GM12878 (cell line): ENCODE measurements at regions not wholly inside any gene's neighbourhood (a gene's known extent, or its start where the extent isn't known, plus 50 kb on each side); places are given as distances from the start of the nearest gene placed in this dataset.

Source experiments
- ATAC-seq: fragments of 200-7000 bp; cut with Tn5 transposase; 3 replicates; pipeline ENCODE4 v1.9.1; 2020; ENCODE audit warnings: mild to moderate bottlenecking, moderate library complexity
- BruUV-seq: library from RNA; stranded (reverse); fragments of 400-500 nt; replicated peaks from 2 replicates; lab custom pipeline; 2021; lab: Mats Ljungman, UMichigan
- CTCF ChIA-PET: fragments of 300-600 bp; sonication (Branson Sonifier 250); formaldehyde crosslinking; extraction: SDS; loops from one replicate; lab custom pipeline; 2021; ENCODE audit warnings: inconsistent platforms; lab: Yijun Ruan, JAX
- POLR2A ChIA-PET: fragments of 350-600 bp; formaldehyde crosslinking; extraction: SDS; loops from one replicate; lab custom pipeline; 2021; ENCODE audit warnings: inconsistent platforms; lab: Charles Lee
- RAD21 ChIA-PET: fragments of 300-600 bp; sonication (Branson Sonifier 250); formaldehyde crosslinking; loops from one replicate; lab custom pipeline; 2023; ENCODE audit warnings: antibody characterized with exemption; ENCODE audit not compliant: unreplicated experiment; lab: Charles Lee
- SMC1A ChIA-PET: fragments of 300-600 bp; sonication (Branson Sonifier 250); formaldehyde crosslinking; loops from one replicate; lab custom pipeline; 2023; ENCODE audit not compliant: unreplicated experiment, uncharacterized antibody; lab: Charles Lee
- DNase-seq: peaks from one replicate; pipeline ENCODE4 v3.0.0-alpha.2; 2011; ENCODE audit warnings: low read depth, low spot score
- FAIRE-seq: peaks from 3 replicates; lab custom pipeline; 2011; peaks lifted over from hg19 to GRCh38; lab: Jason Lieb, UNC
- H2AFZ ChIP-seq: 2 replicates; pipeline ENCODE4 v1.6.0; 2011; ENCODE audit warnings: low read depth, low read length, control low read depth; ENCODE audit not compliant: control insufficient read depth
- H3K27ac ChIP-seq: 2 replicates; pipeline ENCODE4 v1.5.1; 2011; ENCODE audit warnings: control low read depth; ENCODE audit not compliant: control insufficient read depth, insufficient read depth
- H3K27me3 ChIP-seq, 2 experiments: replicated peaks in 1 of 2; 2 replicates each; pipeline versions ENCODE4 v1.6.0 to v1.6.1; 2011; ENCODE audit warnings: low read length in 1 of 2; ENCODE audit not compliant: control insufficient read depth in 2 of 2, insufficient read depth in 2 of 2
- H3K36me3 ChIP-seq, 2 experiments: 2 replicates each; pipeline ENCODE4 v1.5.1; 2011; ENCODE audit warnings: low read length in 1 of 2; ENCODE audit not compliant: control insufficient read depth in 2 of 2, insufficient read depth in 2 of 2
- H3K4me1 ChIP-seq: 2 replicates; pipeline ENCODE4 v1.6.1; 2011; ENCODE audit warnings: mild to moderate bottlenecking, low read length, moderate library complexity, mixed read lengths; ENCODE audit not compliant: control insufficient read depth, insufficient read depth
- H3K4me2 ChIP-seq: 2 replicates; pipeline ENCODE4 v1.6.0; 2011; ENCODE audit warnings: control low read depth; ENCODE audit not compliant: control insufficient read depth, insufficient read depth
- H3K4me3 ChIP-seq: fragments of 200-600 bp; sonication (generic); 2 replicates; pipeline ENCODE4 v1.5.1; 2016
- H3K79me2 ChIP-seq: 2 replicates; pipeline ENCODE4 v1.6.0; 2011; ENCODE audit warnings: low read length; ENCODE audit not compliant: control insufficient read depth, insufficient read depth
- H3K9ac ChIP-seq: 2 replicates; pipeline ENCODE4 v1.8.0; 2011; ENCODE audit warnings: low read length, control low read depth, mixed read lengths; ENCODE audit not compliant: control insufficient read depth, insufficient read depth
- H3K9me3 ChIP-seq: replicated peaks from 3 replicates; pipeline ENCODE4 v1.5.1; 2011; ENCODE audit warnings: mild to moderate bottlenecking, low read length; ENCODE audit not compliant: control insufficient read depth, insufficient read depth
- H4K20me1 ChIP-seq: 2 replicates; pipeline ENCODE4 v1.6.0; 2011; ENCODE audit not compliant: control insufficient read depth, insufficient read depth
- GABPA ChIP-seq: IDR thresholded peaks from 2 replicates; pipeline ENCODE4 v1.6.1; 2014; ENCODE audit warnings: antibody characterized with exemption, low read depth, mild to moderate bottlenecking, inconsistent platforms
- HDAC6 ChIP-seq: fragments of 200-600 bp; sonication (generic); IDR thresholded peaks from one replicate; pipeline ENCODE4 v1.8.0; 2017; ENCODE audit warnings: antibody characterized with exemption; ENCODE audit not compliant: unreplicated experiment
- HDGF ChIP-seq: fragments of 450-650 bp; IDR thresholded peaks from 2 replicates; pipeline ENCODE4 v1.6.1; 2016; ENCODE audit warnings: antibody characterized with exemption
- MTA3 ChIP-seq: IDR thresholded peaks from 2 replicates; pipeline ENCODE4 v1.6.1; 2012; ENCODE audit warnings: low read length, inconsistent platforms, borderline replicate concordance
- NR2C1 ChIP-seq: fragments of 450-650 bp; IDR thresholded peaks from 2 replicates; pipeline ENCODE4 v1.6.1; 2017; ENCODE audit warnings: antibody characterized with exemption, mild to moderate bottlenecking, moderate library complexity
- NRF1 ChIP-seq: conservative IDR thresholded peaks from 2 replicates; pipeline ENCODE4 v1.6.1; 2011; ENCODE audit warnings: mild to moderate bottlenecking, low read depth, low read length, improper control_type of control experiment
- RAD21 ChIP-seq: IDR thresholded peaks from 2 replicates; pipeline ENCODE4 v1.6.1; 2011; ENCODE audit warnings: mild to moderate bottlenecking, low read depth, low read length, moderate library complexity; ENCODE audit not compliant: insufficient read depth
- RAD51 ChIP-seq: fragments of 450-650 bp; IDR thresholded peaks from 2 replicates; pipeline ENCODE4 v1.6.1; 2016; ENCODE audit warnings: moderate library complexity, mild to moderate bottlenecking, inconsistent platforms
- SRF ChIP-seq, 2 experiments: IDR thresholded peaks; 2 replicates each; pipeline ENCODE4 v1.6.1; 2011; ENCODE audit warnings: low read depth in 2 of 2, low read length in 2 of 2, mild to moderate bottlenecking in 1 of 2, moderate library complexity in 1 of 2
- SUZ12 ChIP-seq: fragments of 200-600 bp; sonication (generic); IDR thresholded peaks from one replicate; pipeline ENCODE4 v1.6.1; 2018; ENCODE audit warnings: antibody characterized with exemption, mild to moderate bottlenecking; ENCODE audit not compliant: unreplicated experiment
- ZBTB11 ChIP-seq: fragments of 450-650 bp; formaldehyde crosslinking; IDR thresholded peaks from 2 replicates; pipeline ENCODE4 v1.5.0; 2022; ENCODE audit warnings: mild to moderate bottlenecking, missing genetic modification characterization
- ZNF217 ChIP-seq: fragments of 450-650 bp; IDR thresholded peaks from 2 replicates; pipeline ENCODE4 v1.6.1; 2017; ENCODE audit warnings: antibody characterized with exemption, mild to moderate bottlenecking
- WGBS: methylation state at CpG from one replicate; pipeline ENCODE4 v1.1.6; 2016; ENCODE audit warnings: low lambda C conversion rate; ENCODE audit not compliant: insufficient replicate concordance, insufficient coverage; ENCODE audit errors: missing lambda C conversion rate; 5-methylcytosine and 5-hydroxymethylcytosine counted together
- in situ Hi-C: fragments of 300-500 bp; cut with MboI; formaldehyde crosslinking; loops from 9 replicates; pipeline ENCODE4 v1.14.3; 2018; ENCODE audit warnings: mixed read lengths
- intact Hi-C: fragments of 100-400 bp; cut with micrococcal nuclease; formaldehyde crosslinking; loops from one replicate; pipeline ENCODE4 v1.14.2; 2022; ENCODE audit not compliant: unreplicated experiment
- TF ChIP-seq, protein P1 (sequence below), 3 experiments: IDR thresholded peaks in 2 of 3; conservative IDR thresholded peaks in 1 of 3; 2 replicates each; pipeline ENCODE4 v1.5.1; 2011; ENCODE audit warnings: low read depth in 3 of 3, low read length in 3 of 3, mild to moderate bottlenecking in 3 of 3, control low read depth in 2 of 3, moderate library complexity in 2 of 3, inconsistent platforms in 1 of 3, mixed read lengths in 1 of 3; ENCODE audit not compliant: control insufficient read depth in 2 of 3, insufficient read depth in 1 of 3; ENCODE audit errors: extremely low read depth in 1 of 3
- TF ChIP-seq, protein P2 (sequence below): fragments of 450-650 bp; IDR thresholded peaks from 2 replicates; pipeline ENCODE4 v1.6.1; 2016; ENCODE audit warnings: mild to moderate bottlenecking
- TF ChIP-seq, protein P3 (sequence below): IDR thresholded peaks from 2 replicates; pipeline ENCODE4 v1.6.1; 2012; ENCODE audit warnings: mild to moderate bottlenecking, low read depth, low read length

DNA sequence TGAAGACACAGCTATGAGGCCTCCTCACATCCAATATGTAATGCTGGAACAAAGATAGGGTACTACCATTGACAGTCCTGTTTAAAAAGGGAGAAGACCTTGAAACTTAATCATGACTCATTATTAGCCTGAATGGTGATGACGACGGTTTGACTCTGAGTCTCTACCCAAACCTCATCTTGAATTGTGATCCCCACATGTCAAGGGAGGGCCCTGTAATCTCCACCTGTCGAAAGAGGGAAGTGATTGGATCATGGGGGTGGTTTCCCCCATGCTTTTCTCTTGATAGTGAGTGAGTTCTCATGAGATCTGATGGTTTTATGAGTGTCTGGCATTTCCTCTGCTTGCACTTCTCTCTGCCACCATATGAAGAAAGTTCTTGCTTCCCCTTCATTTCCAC lies 395.3 kb upstream of the CPEB2 start (continued):
- TF ChIP-seq SRF (IDR thresholded peaks at IDR 0.05; ENCODE audit: low read depth in 2 of 2, low read length in 2 of 2) (no peak), ZNF217 (no peak), NR2C1 (no peak), RAD21 (no peak), SUZ12 (no peak), GABPA (no peak), NRF1 (no peak), HDGF (no peak)
- TF ChIP-seq, protein P1, sequence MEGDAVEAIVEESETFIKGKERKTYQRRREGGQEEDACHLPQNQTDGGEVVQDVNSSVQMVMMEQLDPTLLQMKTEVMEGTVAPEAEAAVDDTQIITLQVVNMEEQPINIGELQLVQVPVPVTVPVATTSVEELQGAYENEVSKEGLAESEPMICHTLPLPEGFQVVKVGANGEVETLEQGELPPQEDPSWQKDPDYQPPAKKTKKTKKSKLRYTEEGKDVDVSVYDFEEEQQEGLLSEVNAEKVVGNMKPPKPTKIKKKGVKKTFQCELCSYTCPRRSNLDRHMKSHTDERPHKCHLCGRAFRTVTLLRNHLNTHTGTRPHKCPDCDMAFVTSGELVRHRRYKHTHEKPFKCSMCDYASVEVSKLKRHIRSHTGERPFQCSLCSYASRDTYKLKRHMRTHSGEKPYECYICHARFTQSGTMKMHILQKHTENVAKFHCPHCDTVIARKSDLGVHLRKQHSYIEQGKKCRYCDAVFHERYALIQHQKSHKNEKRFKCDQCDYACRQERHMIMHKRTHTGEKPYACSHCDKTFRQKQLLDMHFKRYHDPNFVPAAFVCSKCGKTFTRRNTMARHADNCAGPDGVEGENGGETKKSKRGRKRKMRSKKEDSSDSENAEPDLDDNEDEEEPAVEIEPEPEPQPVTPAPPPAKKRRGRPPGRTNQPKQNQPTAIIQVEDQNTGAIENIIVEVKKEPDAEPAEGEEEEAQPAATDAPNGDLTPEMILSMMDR (IDR thresholded peaks at IDR 0.05 in 2 of 3, conservative IDR thresholded peaks at IDR 0.05 in 1 of 3; ENCODE audit: control insufficient read depth in 2 of 3, extremely low read depth in 1 of 3, insufficient read depth in 1 of 3, low read depth in 3 of 3, low read length in 3 of 3): no peak

- no peak overlapping the region for H3K4me2 ChIP-seq
- intact Hi-C loops: no loop called here
- no peak for ATAC-seq
- FAIRE-seq: no peak
- H3K27me3 ChIP-seq: no peaks in the 10 kb centered on the region
- ChIA-PET POLR2A (no interaction called here), RAD21 (no interaction called here), SMC1A (no interaction called here), CTCF (no interaction called here)
- H3K36me3 ChIP-seq: no peaks in the 10 kb centered on the region
- no peak overlapping the region for H3K4me3 ChIP-seq
- no peak overlapping the region for H3K27ac ChIP-seq
- H3K9me3 ChIP-seq: no peaks in the 10 kb centered on the region; the same call in 2 of the 3 replicates
- no TSS peak for BruUV-seq
- H4K20me1 ChIP-seq: no peaks in the 10 kb centered on the region
- no peaks in the 10 kb centered on the region for H3K79me2 ChIP-seq
- no peak for DNase-seq
- H2AFZ ChIP-seq: no peak overlapping the region
- in situ Hi-C loops: no loop called here
- 18% methylated on average over 2 of the region's 2 CpGs for WGBS
- H3K4me1 ChIP-seq: no peaks in the 10 kb centered on the region
- H3K9ac ChIP-seq: no peak overlapping the region
- TF ChIP-seq ZBTB11 (CRISPR knock-in tag): no peak
- no peak for TF ChIP-seq MTA3
- TF ChIP-seq RAD51: no peak
- TF ChIP-seq HDAC6: no peak
- TF ChIP-seq, protein P2, sequence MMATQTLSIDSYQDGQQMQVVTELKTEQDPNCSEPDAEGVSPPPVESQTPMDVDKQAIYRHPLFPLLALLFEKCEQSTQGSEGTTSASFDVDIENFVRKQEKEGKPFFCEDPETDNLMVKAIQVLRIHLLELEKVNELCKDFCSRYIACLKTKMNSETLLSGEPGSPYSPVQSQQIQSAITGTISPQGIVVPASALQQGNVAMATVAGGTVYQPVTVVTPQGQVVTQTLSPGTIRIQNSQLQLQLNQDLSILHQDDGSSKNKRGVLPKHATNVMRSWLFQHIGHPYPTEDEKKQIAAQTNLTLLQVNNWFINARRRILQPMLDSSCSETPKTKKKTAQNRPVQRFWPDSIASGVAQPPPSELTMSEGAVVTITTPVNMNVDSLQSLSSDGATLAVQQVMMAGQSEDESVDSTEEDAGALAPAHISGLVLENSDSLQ: no peak
- TF ChIP-seq, protein P3, sequence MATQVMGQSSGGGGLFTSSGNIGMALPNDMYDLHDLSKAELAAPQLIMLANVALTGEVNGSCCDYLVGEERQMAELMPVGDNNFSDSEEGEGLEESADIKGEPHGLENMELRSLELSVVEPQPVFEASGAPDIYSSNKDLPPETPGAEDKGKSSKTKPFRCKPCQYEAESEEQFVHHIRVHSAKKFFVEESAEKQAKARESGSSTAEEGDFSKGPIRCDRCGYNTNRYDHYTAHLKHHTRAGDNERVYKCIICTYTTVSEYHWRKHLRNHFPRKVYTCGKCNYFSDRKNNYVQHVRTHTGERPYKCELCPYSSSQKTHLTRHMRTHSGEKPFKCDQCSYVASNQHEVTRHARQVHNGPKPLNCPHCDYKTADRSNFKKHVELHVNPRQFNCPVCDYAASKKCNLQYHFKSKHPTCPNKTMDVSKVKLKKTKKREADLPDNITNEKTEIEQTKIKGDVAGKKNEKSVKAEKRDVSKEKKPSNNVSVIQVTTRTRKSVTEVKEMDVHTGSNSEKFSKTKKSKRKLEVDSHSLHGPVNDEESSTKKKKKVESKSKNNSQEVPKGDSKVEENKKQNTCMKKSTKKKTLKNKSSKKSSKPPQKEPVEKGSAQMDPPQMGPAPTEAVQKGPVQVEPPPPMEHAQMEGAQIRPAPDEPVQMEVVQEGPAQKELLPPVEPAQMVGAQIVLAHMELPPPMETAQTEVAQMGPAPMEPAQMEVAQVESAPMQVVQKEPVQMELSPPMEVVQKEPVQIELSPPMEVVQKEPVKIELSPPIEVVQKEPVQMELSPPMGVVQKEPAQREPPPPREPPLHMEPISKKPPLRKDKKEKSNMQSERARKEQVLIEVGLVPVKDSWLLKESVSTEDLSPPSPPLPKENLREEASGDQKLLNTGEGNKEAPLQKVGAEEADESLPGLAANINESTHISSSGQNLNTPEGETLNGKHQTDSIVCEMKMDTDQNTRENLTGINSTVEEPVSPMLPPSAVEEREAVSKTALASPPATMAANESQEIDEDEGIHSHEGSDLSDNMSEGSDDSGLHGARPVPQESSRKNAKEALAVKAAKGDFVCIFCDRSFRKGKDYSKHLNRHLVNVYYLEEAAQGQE: no peak
Measured at GRCh38 chr4:14607578-14607977, 394.7 kb upstream of the CPEB2 start.
